HG02623 (cell line): ENCODE measurements at regions not wholly inside any gene's neighbourhood (a gene's known extent, or its start where the extent isn't known, plus 50 kb on each side); places are given as distances from the start of the nearest gene placed in this dataset.
"Not testable (repeated sequence)": the region's sequence is repeated elsewhere in the genome, so short reads cannot be mapped to it uniquely, and the experiment has no call there.

ENCODE experiments used
- ATAC-seq: cut with Tn5 transposase; IDR thresholded peaks from one replicate; pipeline ENCODE4 v1.9.1; 2021; ENCODE audit warnings: moderate library complexity; ENCODE audit not compliant: unreplicated experiment

DNA sequence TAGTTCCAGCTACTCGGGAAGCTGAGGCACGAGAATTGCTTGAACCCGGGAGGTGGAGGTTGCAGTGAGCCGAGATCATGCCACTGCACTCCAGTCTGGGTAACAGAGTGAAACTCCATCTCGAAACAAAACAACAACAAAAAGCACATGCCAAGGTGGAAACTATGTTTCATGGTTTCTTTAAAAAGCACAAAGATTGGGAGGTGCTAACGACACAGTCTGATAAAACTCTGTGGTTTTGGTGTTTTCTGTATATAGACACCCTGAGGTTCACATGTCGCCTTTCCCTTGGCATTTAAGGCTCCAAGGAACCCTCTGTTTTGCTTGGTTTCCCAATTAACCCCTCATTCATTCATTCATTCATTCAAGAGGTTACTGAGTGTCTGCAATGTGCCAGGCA lies 253.4 kb upstream of the SULF2 start:
- no peak for ATAC-seq

DNA sequence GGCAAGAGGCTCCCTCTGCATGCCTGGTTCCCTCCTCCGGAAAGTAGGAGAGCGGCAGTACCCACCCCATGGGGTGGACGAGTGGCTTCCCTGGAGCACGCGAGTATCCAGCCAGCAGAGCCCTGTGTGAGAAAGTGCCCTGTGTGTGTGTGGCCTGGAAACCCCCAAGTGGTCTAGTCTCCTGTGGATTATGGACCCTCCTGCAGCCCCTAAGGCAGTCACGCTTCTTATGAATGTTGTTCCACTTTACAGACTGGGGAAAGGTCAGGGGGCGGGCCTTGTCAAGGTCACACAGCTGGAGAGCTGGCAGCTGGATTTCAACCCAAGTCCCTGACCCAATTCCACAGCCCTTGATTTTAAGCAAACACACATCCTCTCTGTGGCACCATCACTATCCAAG lies 252.5 kb upstream of the SULF2 start:
- not testable (repeated sequence) for ATAC-seq

DNA sequence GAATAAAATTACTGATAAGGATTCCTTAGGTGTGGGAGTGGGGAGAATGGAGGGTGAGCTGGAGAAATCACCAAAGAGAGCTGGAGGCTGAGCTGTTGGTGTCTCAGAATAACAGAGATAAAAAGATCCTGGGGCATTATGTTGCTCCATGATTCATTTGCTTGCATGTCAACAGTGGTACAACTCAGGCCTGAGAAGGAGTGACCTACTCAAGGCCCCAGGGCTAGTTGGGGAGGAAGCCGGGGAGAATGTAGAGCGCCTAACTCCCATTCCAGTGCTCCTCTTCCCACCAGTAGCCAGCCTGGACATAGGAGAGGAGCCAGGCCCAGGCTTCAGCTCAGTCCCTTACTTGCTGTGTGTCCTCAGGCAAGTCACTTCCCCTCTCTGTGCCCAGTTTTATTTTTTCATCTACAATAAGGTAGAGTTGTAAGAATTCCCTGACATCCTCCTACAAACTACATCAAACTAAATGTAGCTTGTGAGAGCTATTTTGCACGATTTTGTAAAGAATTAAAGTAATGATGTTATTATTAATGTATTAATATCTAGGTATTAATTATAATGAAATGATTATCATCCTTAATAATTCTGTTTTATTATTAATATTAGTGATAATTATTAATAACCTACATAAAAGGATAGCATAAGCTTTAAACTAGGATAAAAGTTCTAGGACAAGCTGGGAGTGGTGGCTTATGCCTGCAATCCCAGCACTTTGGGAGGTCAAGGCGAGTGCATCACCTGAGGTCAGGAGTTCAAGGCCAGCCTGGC lies 250.9 kb upstream of the SULF2 start:
- ATAC-seq, result no peak

DNA sequence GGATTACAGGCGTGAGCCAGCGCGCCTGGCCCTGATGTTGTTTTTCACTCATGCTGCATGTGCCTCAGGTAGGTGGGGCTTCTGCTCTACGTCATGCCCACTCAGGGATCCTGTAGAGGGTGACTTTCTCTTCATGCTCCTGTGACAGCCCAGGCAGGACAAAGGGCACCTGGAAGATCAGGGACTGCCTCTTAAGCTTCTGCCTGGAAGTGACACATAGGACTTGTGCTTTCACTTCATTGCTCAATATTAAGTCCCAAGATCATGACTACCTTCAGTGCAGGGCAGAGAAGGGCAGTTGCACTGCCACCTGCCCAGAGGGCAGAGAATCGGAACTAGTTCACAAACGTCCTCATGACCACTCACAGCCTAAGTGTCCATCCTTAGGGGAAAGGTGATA lies 249.5 kb upstream of the SULF2 start:
- no peak for ATAC-seq

DNA sequence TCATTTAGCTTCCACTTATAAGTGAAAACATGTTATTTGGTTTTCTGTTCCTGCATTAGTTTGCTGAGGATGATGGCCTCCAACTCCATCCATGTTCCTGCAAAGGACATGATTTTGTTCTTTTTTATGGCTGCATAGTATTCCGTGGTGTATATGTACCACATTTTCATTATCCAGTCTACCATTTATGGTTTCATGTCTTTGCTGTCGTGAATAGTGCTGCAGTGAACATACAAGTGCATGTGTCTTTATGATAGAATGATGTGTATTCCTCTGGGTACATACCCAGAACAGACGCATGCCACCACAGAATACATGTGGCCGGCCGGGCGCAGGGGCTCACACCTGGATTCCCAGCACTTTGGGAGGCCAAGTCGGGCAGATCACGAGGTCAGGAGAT lies 247.7 kb upstream of the SULF2 start:
- not testable (repeated sequence) for ATAC-seq

DNA sequence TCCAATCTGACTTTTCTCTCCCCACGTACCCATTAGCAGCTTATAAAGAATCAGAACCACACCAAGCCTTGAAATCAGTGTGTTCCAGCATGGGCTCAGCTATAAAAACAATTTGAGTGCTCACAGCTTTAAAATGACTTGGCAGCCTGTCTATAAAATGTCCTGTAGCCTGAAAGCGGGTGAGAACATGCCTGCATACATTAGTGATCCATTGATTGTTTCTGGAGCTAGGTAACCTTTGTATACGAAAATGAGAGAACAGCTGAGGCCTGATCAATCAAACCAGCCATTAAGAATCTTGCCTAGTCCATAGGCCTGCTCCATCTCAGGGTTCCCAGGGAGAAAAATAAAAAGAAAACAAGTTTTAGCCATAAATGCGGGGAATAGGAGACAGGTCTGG lies 245.8 kb upstream of the SULF2 start:
- ATAC-seq, result no peak

DNA sequence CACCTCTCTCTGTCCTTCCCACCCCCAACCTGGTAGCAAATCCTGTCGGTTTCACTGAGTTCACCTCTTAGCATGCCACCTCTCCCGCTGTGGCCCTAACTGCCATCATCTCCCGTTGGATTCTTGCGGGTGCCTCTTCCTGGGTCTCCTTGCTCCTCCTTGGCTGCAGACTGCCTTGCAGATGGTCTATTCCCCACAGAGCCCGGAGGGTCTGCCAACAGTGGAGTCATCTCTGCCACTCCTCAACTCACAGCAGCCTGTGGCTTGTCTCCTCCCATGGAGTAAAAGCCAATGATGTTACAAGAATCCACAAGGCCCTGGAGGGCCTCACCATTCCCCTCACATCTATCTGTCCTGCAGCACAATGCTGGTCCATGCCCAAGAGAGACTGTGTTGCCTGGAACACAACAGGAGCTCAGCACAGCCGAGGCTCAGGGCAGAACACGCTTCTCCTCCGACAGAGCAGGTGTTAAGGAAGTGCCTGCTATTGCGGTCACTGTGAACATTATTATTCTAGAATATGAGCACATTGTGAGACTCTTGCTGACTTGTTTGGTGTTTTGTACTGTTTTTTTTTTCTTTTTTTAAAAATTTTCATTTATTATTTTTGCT lies 241.8 kb upstream of the SULF2 start:
- no peak for ATAC-seq

DNA sequence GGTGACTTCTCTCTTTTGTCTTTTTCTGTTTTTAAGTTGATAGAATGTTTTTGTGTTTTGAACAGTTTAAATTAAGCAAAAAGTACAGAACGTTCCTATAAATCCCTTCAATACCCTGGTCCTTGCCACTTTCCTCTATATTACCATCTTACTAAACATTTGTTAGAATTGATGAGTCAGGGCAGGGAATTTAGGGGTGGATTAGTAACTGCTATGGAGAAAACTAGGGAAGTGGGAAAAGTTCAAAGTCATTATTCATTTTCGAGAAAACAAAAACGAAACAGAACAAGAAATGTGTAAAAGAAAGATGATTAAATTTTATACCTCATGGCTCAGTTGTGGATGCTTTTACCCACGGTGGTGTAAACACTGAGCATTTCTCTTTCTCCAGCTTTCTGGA lies 240.4 kb upstream of the SULF2 start:
- no peak for ATAC-seq

GRCh38 chr20:48025051-48025515 lies 239.8 kb upstream of the SULF2 start:
- ATAC-seq, result no peak

DNA sequence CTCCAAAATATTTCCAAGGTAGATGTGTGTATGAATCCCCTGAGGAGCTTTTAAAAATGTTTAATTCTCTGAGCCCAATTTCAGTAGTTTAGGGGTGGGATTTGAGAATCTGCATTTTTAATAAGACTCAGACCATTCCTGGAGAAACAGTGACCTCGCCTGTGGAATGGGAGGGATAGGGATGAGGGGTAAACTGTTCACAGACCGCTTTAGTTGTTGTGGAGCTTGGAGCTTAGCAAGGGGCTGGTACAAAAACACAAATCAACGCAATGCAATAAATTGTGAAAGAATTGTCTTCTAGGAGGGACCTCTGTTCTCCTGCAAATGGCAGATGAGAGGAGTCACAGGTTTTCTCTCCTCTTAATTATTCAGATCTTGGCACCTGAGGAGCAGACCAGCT lies 239.3 kb upstream of the SULF2 start:
- ATAC-seq, result no peak

- not testable (repeated sequence) for ATAC-seq
Measured at GRCh38 chr20:48020696-48021095, 235.4 kb upstream of the SULF2 start.

GRCh38 chr20:48019940-48020339 lies 234.7 kb upstream of the SULF2 start:
- no peak for ATAC-seq

- no peak for ATAC-seq
Measured at GRCh38 chr20:48019496-48019895, 234.2 kb upstream of the SULF2 start.

- ATAC-seq, result not testable (repeated sequence)
Measured at GRCh38 chr20:48018851-48019250, 233.6 kb upstream of the SULF2 start.

GRCh38 chr20:48017992-48018391 lies 232.7 kb upstream of the SULF2 start:
- ATAC-seq, result no peak

DNA sequence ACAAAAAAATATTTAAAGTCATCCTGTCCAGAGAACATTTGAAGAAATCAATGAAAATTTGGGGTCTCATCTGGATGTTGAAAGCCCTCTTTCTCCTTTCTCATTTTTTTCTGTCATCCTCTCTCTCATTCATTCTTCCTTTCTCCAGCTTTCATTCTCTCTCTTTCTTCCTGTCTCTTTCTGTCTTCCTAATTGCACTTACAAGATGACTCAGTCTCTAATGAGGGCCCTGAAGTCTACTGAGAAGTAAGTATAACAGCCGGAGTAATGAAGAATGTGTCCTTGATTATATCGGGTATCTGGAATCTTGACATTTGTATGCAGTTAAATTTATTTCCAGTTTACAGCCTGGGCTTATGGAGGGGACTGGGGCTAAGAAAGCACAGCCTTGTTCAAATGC lies 232.2 kb upstream of the SULF2 start:
- no peak for ATAC-seq

- no peak for ATAC-seq
Measured at GRCh38 chr20:48015943-48016723, 230.9 kb upstream of the SULF2 start.

DNA sequence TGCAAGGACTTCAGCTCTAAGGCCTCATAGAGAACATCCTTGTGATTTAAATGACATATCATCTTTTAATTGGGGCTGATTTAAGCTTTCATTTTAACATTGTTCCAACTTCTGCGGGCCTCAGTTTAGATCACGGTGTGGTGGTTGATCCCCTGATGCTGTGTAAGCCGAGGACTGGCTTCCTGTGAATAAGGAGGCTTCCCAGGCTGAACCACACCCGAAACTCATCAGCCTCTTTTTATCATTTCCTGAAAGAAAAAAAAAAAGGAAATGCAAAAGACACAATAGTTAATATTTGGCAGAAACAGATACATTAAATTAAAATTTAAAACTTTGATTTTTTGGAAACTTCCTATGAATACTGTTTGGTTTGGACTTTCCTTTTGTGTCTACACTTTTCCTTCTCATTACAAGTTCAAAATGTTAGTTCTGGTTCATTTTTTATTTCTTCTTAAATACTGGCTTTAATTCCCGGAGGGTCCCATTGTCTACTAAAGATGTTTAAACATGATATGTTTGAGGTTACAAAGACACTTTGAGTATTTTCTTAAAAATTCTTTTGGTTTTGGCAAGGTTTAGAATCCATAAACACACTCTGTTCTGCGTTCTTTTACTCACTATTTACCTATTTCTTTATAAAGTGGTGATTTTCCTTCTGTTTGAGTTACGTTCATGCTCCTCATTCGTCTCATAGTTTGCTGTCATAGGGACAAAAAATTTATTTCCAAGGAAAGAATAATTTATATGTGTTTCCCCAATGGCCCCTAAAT lies 230.0 kb upstream of the SULF2 start:
- no peak for ATAC-seq

DNA sequence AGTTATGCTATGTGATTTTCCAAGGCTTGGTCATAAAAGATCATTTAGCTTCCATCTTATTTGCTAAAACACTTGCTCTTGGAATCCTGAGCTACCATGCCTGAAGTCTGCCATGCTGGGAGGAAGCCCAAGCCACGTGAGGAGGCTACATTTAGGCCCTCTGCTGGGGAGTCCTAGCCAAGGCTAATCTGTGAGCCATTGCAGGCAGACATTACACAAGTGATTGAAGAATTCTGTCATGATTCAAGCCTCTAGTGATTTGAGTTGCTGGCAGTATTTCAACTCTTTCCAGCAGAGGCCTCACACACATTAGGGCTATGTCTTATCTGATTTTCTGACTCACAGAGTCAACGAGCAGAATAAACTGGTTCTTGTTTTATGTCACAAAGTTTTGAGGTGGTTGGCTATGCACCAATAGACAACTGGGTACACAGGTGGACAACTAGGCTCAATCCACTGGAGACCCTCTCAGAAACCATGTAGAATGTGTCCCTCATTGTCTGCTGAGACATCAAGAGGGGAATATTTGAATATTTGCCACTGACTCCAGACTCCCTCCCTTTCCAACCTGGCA lies 227.2 kb upstream of the SULF2 start:
- ATAC-seq, result no peak

GRCh38 chr20:48011025-48011424 lies 225.7 kb upstream of the SULF2 start:
- ATAC-seq, result no peak

DNA sequence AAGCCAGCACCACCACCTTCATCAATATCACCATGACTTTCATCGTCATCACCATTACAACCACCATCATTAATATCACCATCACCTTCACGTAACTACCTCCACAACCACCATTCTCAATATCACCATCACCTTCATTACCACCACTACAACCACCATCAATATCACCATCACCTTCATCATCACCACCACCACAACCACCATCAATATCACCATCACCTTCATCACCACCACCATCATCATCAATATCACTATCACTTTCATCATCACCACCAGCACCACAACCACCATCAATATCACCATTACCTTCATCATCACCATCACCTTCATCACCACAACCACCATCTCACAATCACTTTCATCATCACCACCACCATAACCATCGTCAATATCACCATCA lies 225.3 kb upstream of the SULF2 start:
- ATAC-seq, result no peak
